Astrocyte of the spinal cord (primary cell): ENCODE measurements at regions not wholly inside any gene's neighbourhood (a gene's known extent, or its start where the extent isn't known, plus 50 kb on each side); places are given as distances from the start of the nearest gene placed in this dataset.

Experiments used
- DNase-seq: peaks from one replicate; pipeline ENCODE4 v3.0.0; 2011; ENCODE audit warnings: low read depth, low spot score
- H3K4me3 ChIP-seq: 2 replicates; pipeline ENCODE4 v1.5.1; 2011; ENCODE audit warnings: low read depth, mild to moderate bottlenecking, low read length, moderate library complexity
- in situ Hi-C: cut with HindIII; loops from 2 replicates; pipeline ENCODE4 v1.10.0; 2017; ENCODE audit warnings: low sequenced_read_pairs
- TF ChIP-seq, protein P1 (sequence below): IDR thresholded peaks from 2 replicates; pipeline ENCODE4 v1.5.1; 2012; ENCODE audit warnings: low read depth, mild to moderate bottlenecking, low read length, inconsistent platforms

GRCh38 chr11:96906476-96906875 lies 516.7 kb downstream of the JRKL start:
- in situ Hi-C loops: no loop called here
- H3K4me3 ChIP-seq: no peak overlapping the region
- TF ChIP-seq, protein P1, sequence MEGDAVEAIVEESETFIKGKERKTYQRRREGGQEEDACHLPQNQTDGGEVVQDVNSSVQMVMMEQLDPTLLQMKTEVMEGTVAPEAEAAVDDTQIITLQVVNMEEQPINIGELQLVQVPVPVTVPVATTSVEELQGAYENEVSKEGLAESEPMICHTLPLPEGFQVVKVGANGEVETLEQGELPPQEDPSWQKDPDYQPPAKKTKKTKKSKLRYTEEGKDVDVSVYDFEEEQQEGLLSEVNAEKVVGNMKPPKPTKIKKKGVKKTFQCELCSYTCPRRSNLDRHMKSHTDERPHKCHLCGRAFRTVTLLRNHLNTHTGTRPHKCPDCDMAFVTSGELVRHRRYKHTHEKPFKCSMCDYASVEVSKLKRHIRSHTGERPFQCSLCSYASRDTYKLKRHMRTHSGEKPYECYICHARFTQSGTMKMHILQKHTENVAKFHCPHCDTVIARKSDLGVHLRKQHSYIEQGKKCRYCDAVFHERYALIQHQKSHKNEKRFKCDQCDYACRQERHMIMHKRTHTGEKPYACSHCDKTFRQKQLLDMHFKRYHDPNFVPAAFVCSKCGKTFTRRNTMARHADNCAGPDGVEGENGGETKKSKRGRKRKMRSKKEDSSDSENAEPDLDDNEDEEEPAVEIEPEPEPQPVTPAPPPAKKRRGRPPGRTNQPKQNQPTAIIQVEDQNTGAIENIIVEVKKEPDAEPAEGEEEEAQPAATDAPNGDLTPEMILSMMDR: no peak
- no peak for DNase-seq

GRCh38 chr11:96925862-96926261 lies 536.0 kb downstream of the JRKL start:
- in situ Hi-C loops: no loop called here
- H3K4me3 ChIP-seq: no peak overlapping the region
- TF ChIP-seq, protein P1: no peak
- no peak for DNase-seq

DNA sequence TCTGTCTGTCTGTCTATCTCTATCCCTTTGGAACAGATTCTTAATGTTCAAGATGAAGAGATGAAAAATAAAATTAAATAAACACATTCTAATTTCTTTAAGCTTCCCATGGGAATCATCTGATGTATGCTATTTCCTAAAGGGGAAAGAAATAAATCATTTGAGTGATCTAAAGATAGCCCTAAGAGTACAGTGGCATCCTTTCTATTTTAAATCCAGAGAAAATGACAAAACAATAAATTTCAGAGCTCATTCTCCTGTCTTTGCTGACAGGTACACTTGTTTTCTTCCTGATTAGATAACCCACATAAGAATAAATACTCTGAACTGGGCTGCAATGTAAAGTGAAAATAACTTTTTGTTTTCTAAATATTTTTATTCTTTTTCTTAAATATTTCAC lies 550.4 kb downstream of the JRKL start:
- no peak overlapping the region for H3K4me3 ChIP-seq
- no peak for DNase-seq
- in situ Hi-C loops: no loop called here
- TF ChIP-seq, protein P1: no peak

GRCh38 chr11:96942855-96943254 lies 553.0 kb downstream of the JRKL start:
- in situ Hi-C loops: no loop called here
- DNase-seq: no peak
- TF ChIP-seq, protein P1: no peak
- H3K4me3 ChIP-seq: no peak overlapping the region

DNA sequence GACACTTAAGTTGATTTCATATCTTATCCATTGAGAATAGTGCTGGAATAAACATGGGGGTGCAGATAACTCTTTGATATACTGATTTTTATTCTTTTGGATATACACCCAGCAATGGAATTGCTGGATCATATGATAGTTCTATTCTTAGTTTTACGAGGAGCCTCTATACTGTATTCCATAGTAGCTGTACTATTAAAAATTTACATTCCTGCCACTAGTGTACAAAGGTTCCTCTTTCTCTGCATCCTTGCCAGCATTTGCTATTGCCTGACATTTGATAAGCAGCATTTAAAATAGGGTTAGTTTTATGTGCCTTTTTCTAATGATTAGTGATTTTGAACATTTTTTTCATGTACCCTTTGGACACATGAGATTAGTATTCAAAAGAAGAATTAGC lies 554.2 kb downstream of the JRKL start:
- TF ChIP-seq, protein P1: no peak
- in situ Hi-C loops: no loop called here
- no peak for DNase-seq
- H3K4me3 ChIP-seq: no peak overlapping the region

DNA sequence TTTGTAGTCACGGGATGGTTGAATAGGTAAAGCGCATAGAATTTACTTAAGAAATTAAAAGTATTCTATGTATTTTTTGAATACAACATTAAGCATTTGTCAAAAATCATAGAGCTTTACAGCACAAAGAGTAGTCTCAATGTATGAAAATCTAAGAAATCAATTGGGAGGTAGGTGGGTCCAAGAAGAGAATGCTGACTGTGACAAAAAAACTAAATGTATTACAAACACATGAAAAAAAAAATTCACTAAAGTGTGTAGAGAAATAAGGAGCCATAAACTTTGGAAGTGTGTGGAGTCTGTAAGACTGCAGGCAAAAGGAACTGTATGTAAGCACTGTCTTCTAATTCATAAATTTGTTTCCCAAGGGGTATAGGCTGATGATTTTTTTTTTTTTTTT lies 558.3 kb downstream of the JRKL start:
- in situ Hi-C loops: no loop called here
- TF ChIP-seq, protein P1: no peak

GRCh38 chr11:96949464-96949863 lies 559.7 kb downstream of the JRKL start:
- H3K4me3 ChIP-seq: no peak overlapping the region
- TF ChIP-seq, protein P1: no peak
- in situ Hi-C loops: no loop called here
- DNase-seq: no peak

More for the DNA sequence above, 558.3 kb downstream of the JRKL start:
- H3K4me3 ChIP-seq: no peak overlapping the region
- DNase-seq: no peak
